GM18498 (cell line): ENCODE measurements at regions not wholly inside any gene's neighbourhood (a gene's known extent, or its start where the extent isn't known, plus 50 kb on each side); places are given as distances from the start of the nearest gene placed in this dataset.
"Not testable (repeated sequence)": the region's sequence is repeated elsewhere in the genome, so short reads cannot be mapped to it uniquely, and the experiment has no call there.

Experiments used
- ATAC-seq: cut with Tn5 transposase; IDR thresholded peaks from one replicate; pipeline ENCODE4 v1.9.1; 2021; ENCODE audit warnings: mild to moderate bottlenecking, moderate library complexity; ENCODE audit not compliant: unreplicated experiment

GRCh38 chr6:44733868-44734267 is 346.4 kb downstream of the CDC5L start:
- ATAC-seq = no peak

DNA sequence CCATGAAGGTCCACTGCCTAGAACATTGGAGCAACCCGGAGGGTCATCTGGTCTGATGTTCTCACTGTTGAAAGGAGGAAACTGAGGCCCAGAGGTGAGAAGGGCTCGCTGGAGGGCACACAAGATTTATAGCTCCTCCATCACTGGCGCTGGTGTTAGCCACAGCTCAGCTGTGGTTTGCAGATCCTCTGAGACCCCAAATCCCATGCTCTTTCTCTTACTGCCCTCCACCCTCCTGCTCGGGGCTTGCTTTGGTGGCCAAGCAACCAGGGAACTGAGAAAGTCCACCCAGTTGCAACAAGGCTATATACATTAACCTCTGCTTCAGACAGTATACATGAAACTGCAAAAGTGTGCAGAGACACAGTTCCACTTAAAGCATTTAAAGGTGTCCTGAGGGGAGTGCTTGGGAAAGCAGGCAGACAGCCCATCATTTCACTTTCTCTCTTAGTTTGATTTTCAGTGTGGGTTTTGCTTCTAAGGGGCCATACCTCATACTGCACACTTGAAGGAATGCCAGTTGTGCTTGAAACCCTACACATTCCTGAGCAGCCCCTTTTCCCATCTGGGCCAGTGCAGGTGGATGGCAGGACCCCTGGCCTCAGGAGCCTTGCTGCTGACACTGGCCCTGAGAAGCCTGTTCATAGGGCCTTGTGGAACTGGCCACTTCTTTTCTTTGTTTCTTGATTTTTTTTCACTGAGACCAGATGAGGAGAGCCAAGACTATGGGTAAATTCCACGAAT is 347.6 kb downstream of the CDC5L start:
- peak; percentile 16 for ATAC-seq

- peak; percentile 53 for ATAC-seq
Measured at GRCh38 chr6:44735630-44735963, 348.1 kb downstream of the CDC5L start.

GRCh38 chr6:44737341-44737740 is 349.8 kb downstream of the CDC5L start:
- ATAC-seq = no peak

GRCh38 chr6:44737829-44738528 is 350.5 kb downstream of the CDC5L start:
- ATAC-seq = no peak

GRCh38 chr6:44738601-44739146 is 351.2 kb downstream of the CDC5L start:
- ATAC-seq = no peak

GRCh38 chr6:44739181-44739580 is 351.7 kb downstream of the CDC5L start:
- ATAC-seq = no peak

DNA sequence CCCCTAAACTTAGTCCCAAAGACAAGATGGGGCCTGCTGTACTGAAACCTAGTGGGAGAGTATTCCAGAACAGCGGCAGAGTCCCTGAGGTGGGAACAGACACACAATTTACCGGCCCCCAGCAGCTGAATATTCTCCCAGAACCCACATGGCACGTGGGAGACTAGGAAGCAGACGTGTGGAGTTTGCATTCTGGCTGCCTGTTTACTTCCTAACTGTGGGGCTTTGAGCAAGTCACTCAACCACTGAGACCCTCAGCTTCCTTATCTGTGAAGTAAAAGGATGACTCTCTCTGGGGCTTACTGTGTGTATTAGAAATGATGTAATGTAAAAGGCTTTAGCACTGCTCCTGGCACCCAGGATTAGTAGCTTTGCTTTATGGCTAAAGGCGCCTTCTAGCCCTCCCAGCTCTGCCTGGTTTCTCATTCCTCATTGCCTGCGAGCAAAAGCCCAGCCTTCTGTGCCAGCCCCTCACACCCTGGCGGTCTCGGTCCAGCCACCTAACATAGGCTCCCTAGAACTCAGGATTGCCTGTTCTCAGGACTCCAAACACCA is 353.1 kb downstream of the CDC5L start:
- ATAC-seq = no peak

DNA sequence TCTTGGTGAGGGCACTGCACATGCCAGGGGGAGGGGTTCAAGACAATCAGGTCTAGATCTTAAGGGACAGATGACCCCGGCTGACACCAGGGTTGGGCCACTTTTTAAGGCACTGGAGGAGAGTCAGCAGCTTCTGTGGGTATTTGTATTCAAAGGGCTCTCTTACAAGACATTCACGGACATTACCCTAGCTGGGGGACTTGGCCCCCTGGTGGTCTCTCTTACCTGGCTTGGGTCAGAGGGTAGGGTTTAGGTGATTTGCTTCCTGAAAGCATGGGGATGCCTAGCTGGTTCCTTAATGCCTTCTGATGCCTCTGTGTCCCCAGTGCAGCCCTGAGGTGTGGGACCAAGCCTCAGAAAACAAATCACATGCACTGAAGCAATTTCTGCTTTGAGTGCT is 354.7 kb downstream of the CDC5L start:
- no peak for ATAC-seq

GRCh38 chr6:44742828-44743372 is 355.4 kb downstream of the CDC5L start:
- no peak for ATAC-seq

DNA sequence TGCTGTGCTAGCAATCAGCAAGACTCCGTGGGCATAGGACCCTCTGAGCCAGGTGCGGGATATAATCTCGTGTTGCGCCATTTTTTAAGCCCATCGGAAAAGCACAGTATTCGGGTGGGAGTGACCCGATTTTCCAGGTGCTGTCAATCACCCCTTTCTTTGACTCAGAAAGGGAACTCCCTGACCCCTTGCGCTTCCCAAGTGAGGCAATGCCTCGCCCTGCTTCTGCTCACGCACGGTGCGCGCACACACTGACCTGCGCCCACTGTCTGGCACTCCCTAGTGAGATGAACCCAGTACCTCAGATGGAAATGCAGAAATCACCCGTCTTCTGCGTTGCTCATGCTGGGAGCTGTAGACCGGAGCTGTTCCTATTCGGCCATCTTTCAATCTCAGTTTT is 372.6 kb downstream of the CDC5L start:
- not testable (repeated sequence) for ATAC-seq

DNA sequence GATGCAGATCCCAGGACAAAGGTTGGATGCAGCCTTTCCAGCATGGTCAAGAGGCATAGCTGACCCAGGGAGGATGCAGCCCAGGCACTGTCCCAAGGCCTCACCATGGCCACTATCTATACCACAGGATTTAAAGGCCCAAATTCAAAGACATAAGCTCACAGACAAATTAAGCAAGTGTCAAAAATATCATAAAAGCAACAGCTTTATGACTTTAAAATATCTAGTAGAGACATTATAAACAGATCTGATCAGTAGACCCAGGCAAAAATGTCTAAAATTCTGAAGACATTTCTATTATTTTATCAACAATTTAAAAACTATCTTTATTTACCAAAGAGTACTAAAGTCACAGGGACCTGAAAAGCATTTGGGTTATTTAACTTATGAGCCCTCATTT is 373.5 kb downstream of the CDC5L start:
- ATAC-seq = no peak

DNA sequence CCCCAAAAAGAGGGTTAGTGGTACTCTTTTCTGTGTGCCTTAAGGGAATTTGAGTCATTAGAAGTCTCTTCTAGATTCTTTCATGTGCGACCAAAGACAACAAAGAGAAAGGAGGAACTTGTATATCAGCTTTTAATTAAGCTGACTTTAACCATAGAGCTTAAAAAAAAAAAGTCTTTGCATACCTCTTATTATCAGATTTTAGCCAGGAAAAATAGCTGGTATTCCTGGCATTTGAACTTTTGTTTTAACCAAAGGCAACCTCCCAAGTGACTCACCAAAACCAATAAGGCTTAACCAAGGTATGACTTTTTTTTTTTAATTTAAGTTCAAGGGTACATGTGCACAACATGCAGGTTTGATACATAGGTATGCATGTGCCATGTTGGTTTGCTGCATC is 375.0 kb downstream of the CDC5L start:
- no peak for ATAC-seq

- no peak for ATAC-seq
Measured at GRCh38 chr6:44771647-44772415, 384.3 kb downstream of the CDC5L start.

DNA sequence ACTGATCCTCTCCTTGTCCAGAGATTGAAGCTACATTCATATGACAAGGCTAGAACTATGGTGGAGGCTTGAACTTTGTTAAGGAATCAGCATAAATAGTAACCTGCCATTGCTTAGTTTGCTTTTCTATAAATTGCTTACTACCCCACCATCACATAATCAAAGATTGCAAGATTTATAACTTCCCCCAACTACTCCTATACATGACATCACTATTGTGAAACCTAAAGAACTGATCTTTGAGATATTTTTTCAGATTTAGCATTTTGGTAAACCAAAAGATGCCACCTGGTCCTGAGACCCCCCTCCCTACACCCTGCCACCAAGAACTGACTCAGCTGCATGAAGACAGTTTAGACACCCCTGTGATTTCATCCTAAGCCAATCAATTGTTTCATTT is 385.3 kb downstream of the CDC5L start:
- ATAC-seq = no peak

DNA sequence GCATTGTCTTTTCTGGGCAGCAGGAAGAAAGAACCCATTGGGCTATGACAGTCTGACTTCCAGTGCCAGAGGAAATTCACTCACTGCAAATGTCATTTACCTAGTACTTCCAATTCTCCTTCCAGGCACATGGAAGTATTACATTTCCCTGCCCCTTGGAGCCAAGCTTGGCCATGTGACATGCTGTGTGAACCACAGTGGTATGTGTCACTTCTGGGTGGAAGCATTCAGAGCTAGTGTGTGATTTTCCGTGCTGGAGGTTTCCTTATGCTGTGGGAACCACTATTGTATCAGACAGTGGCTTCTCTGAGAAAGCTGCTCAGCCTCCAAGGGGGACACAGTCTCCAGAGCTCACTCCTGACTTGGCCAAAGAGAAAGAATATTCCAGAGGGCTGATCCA is 387.6 kb downstream of the CDC5L start:
- ATAC-seq = no peak

GRCh38 chr6:44776344-44776743 is 388.8 kb downstream of the CDC5L start:
- ATAC-seq = no peak

DNA sequence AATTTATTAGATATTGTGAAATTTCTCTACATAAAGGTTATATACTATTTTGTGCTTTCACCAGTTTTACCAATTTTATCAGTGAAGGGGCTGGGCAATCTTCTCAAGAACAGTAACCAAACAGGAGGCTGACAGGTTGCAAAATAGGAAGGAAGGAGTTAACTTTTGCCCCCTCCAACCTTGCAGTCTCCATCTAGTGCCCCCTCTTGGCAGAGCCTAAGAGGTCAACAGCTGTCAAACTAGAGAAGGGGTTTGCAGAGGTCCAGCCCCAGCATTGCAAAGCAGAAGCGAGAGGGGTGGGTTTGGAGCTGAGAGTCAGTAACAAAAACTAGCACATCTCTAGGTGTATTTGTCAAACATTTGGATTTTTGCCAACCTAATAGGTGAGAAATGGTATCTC is 391.0 kb downstream of the CDC5L start:
- no peak for ATAC-seq
